Stimulated activated CD4-positive, alpha-beta T cell treated with anti-CD3 and anti-CD28 coated beads, Interleukin-2, amount 100 ng/mL, for 4 hours (primary cell): ENCODE measurements at regions not wholly inside any gene's neighbourhood (a gene's known extent, or its start where the extent isn't known, plus 50 kb on each side); places are given as distances from the start of the nearest gene placed in this dataset.
"Not testable (repeated sequence)": the region's sequence is repeated elsewhere in the genome, so short reads cannot be mapped to it uniquely, and the experiment has no call there.

Experiments
- DNase-seq: peaks from one replicate; pipeline ENCODE4 v3.0.0-alpha.2; 2020; ENCODE audit warnings: low read depth

DNA sequence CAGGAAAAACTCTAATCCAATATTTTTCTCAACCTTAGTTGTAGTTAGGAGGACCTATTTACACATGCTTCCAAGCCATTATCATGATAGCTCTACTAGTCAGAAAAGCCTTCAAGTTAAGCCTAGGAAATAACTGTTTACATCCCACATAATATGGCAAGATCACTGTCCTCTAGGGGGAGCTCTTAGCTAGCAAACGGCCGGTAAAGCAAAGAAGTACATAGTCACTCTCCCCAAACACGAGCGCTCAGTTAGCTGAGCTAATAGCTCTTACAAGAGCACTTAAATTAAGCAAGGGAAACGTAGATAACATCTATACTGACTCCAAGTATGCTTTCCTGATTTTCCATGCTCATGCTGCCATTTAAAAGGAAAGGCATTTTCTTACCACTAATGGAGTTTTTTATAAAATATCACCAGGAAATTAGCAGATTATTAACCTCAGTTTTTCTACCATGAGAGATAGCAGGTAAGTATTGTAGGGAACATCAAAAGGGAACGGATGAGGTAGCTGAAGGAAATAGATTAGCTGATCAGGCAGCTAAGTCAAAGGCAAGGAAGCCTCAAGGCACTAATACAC, 100.6 kb upstream of the PABPC3 start:
- peak; percentile 38 for DNase-seq

DNA sequence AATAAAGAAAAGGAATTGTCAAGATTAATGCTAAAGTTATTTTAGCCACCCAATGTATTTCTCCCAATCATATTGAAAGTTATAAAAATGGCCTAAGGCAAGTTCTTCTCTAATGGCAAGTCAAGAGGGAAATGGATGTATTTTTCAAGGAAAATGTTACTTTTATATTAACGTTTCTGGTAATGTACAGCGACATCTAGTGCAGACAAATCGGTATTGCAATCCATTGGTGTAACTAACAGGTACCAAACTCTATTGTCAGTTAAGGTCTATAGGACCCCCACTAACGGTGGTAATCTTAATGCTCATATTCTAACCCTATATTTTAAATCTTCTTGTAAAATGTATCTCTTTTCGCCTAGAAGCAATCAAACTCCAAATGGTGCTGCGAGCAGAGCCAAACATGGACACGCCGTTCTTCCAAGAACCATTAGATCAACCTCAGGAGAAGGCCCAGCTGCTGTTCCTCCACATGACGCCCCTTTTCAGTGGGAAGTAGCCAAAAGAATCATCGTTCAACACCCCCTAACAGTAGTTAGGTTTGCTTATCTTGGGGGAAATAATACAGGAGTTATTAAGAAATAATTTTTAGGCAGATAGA, 98.5 kb upstream of the PABPC3 start:
- no peak for DNase-seq

DNA sequence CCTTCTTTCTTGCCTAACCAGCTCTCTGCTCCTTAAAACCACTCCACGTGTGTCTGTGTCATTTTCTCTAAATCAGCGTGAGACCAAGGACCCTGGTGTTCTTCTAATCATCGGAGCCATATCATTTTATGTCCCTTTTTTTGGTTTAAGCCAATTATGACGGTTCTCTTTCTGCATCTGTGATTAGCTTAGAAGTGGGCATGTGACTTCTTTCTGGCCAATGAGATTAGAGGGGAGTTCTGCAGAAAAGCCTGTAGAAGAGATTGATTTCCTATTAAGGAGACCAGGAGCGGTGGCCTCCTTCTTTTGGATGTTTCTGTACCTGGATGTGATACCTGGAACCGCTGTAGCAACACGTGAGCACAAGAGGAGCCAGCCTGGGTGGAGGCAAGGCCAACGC, 97.5 kb upstream of the PABPC3 start:
- no peak for DNase-seq

DNA sequence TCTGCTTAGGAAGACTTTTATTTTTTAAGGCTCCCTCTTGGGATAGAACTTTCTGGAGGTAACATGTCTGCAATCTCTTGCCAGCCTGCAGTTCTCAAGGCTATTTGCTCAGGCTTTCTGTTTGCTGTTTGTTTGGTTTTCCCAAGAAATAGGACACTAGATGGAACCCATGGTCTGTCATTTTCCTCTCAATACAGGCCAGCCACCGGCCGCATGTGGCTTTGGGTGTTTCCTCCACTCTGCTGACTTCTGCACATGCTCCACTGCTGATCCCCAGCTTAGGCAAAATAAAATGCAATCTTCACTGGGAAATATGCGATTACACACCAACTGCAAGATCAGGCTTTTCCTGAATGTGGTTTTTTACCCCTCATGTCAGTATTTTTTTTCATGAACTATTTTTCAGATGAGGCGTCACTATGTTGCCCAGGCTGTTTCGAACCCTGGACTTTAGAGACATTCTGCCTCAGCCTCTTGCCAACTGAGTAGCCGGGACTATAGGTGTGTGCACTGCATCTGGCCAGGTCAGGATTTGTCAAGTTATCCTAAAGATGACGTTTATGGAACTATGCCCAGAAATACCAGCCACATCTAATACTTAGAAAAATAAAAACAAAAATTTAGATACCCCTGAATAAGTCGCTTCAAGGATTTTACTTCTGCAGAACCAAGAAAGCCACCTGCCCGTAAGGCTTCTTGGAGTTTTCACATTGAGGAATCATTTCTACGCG, 94.3 kb upstream of the PABPC3 start:
- DNase-seq, result no peak

DNA sequence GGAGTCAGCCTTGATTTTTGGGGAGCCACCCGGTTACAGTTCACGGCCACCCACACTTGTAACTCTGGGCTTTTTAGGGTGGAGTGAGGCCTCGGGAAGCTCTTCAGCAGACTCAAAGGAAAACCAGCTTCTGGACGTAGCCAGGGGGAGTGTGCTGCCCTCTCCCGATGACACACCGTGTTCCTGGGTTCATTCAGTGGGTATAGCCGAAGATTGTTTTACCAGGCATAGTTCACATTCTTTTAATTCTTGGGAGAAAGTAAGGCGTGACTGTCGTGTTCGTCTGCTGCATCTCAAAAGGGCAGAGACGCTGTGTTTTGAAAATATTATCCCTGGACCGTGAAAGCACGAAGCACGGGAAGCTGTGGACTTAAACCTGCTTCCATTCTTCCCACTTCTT, 93.6 kb upstream of the PABPC3 start:
- DNase-seq, result not testable (repeated sequence)

DNA sequence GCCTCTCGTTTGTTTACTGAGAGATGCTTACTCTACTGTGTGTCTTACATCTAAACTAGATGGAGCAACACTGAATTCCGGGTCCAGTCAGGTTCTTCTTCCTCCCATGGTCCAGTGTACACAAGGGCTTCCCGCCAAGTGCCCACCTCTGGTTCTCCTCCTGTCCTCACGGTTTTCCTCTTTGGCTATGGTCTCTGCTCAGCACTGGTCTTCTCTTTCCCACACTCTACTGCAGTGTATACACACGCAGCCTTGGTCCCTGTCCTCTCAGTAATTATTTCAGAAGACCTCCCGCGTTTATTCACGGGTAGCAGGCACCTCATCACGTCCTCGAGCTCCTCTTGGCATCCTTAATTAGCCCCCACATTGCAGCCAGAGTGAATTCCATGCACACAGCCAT, 91.4 kb upstream of the PABPC3 start:
- DNase-seq, result not testable (repeated sequence)

DNA sequence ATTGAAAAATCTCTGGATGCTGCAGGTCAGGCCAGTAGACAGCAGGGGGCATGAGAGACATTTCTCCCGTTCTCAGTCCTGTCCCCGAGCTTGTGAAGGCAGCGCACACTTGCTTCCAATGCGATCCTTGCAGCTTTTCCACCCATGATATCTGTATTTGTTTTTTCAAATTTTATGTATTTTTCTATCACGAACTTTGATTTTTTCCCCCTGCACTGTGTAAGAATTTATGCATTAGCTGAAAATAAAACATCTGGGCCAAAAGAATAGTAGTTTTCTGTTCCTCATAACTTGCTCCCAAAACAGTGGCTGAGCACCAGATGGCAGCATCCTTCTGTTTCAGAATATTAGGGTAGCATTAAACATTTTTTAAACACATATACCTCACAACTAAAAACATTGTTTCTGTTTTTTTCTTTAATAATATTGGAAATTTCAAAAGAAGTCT, 90.9 kb upstream of the PABPC3 start:
- not testable (repeated sequence) for DNase-seq

DNA sequence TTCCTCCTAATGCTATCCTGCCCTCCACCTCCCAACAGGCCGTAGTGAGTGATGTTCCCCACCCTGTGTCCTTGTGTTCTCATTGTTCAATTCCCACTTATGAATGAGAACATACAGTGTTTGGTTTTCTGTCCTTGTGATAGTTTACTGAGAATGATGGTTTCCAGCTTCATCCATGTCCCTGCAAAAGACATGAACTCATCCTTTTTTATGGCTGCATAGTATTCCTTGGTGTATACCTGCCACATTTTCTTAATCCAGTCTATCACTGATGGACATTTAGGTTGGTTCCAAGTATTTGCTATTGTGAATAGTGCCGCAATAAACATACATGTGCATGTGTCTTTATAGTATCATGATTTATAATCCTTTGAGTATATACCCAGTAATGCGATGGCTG, 88.5 kb upstream of the PABPC3 start:
- DNase-seq, result not testable (repeated sequence)

DNA sequence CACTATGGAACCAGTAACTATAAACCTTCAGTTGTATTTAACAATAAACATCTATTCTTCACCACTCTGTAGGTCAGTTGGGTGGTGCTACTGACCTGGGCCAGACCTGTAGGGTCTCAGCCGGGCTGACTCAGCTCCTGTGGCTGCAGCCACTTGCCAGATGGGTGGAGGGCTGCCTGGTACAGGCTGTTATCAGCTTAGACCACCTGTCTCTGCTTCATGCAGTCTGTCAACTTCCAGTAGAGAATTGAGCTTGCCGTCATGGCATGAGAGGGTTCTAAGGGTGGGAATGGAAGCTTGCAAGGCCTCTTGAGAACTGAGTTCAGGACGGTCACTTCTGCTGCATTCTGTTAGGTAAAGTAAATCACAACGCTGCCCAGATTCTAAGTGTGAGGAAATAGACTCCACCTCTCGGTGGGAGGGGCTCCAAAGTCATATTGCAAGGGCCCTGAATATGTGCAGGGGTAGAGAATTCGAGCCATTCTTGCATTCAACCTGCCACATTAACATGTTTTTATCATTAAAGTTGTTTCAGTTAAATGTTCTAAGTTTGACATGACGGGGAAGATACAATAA, 81.5 kb upstream of the PABPC3 start:
- DNase-seq, result not testable (repeated sequence)

DNA sequence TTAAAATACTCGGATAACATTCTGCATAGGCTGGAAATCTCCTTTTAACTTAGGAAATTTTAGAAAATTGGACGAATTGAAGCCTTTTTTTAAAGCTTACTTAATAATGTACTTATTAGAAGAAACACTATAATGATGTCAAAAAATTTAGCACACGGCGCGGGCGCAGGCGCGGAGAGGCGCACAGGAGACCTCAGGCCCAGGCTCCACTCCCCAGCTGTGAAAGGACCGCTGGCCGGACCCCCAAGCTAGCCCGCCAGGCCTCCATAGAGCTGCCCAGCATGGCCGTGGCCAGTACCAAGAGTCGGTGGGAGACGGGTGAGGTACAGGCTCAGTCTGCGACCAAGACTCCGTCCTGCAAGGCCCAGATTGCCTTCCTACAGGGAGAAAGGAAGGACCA, 78.8 kb upstream of the PABPC3 start:
- DNase-seq, result not testable (repeated sequence)

DNA sequence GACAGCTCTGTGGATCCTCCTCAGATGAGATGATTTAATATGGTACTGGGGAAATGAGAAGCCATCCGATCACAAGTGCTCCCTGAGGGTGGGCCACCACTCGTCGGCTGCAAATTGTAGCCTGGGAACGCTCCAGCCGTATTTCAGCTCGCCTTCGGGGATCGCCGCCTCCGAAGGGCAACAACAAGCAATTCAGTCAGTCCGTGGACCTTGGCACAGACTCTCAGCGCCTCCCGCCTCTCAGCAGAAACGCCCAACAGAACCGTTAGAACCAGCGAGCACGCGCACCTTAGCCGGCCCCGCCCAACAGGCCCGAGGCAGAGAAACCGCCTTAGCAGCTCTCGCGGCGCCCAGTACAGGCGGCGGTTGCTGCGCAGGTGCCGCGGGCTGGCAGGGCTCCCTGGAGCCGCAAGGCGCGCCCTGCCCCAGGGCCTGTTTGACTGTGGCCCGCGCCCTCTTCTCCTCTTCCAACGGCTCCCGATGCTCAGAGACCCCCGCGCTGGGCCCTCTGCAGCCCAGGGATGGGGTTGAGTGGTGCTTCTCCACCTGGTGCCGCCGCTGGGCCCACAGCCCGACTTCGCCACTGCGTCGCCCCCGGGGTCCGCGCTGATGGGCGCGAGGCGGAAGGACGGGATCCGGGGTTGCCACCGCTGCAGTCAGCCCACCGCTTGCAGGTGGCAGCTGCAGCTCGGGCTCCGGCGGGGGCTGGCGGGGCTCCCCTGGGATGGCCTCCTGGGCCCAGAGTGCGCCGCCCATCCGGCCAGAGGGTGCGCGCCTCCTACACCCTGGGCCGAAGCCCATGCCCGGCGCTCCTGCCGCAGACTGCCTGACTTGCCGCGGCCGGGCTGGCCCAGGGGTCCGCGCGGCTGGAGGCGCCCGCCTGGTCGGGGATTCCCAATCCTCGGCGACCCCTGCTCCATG, 77.9 kb upstream of the PABPC3 start:
- DNase-seq, result peak; percentile 15

DNA sequence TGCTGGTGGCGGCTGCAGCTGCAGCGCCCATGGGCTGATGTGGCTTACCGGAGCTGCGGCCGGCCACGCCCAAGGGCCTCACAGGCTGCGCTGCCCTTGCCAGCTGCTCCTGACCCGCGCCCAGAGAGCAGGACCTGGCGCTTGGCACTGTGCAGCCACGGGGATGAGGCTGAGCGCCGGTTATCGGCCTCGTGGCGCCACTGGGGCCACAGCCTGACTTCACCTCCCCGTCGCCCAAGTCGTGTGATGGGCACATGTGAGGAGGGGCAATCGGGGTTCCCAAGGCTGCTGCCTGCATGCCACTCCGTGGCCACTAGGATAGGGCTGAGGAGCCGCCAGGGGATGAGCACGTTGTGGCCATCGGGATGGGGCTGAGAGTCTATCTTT, 77.2 kb upstream of the PABPC3 start:
- no peak for DNase-seq

DNA sequence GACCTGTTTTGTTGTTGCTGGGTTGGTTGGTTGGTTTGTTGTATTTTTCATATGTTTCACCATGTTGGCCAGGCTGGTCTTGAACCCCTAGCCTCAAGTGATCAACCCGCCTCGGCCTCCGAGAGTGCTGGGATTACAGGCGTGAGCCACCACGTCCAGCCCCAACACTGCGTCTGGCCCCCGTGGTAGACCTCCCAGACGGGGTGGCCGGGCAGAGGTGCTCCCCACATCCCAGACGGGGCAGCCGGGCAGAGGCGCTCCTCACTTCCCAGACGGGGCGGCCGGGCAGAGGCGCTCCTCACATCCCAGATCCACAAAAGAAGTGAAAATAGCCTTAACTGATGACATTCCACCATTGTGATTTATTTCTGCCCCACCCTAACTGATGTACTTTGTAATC, 76.2 kb upstream of the PABPC3 start:
- not testable (repeated sequence) for DNase-seq

DNA sequence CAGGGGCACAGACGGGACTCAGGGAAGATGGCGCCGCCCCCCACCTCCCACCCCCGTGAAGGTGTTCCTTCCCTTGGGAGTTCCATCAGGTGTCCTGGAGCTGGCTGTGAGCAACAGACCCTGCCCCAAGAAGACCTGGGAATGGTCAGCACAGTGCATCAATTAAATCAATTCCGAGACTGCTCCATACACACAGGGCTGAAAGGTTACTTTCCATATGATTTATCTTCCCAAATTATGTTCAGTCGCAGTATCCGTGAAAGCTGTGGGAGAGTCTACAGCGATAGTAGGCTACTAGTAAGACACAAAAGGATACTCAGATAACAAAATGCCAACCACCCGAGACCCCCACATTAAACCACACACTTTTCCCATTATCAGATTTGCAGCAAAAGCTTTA, 71.8 kb upstream of the PABPC3 start:
- DNase-seq, result no peak

DNA sequence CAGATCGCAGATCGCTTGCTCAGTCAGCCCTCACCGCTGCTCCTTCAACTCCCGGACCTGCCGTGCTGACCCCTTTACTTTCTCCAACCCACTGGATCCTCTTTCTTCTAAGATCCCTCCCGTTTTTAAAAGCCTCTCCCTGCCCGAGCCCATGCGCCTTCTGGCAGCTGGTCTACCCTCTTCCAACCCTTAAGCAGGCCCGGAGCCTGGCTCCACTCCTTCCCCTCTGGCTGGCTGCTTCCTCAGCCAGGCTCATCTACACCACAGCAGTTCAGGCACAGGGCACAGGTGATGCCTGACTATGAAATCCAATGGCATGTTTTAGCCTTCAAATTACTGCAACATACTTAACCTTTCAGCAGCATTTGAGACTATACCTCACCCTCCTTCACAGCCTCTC, 63.8 kb upstream of the PABPC3 start:
- DNase-seq, result no peak

DNA sequence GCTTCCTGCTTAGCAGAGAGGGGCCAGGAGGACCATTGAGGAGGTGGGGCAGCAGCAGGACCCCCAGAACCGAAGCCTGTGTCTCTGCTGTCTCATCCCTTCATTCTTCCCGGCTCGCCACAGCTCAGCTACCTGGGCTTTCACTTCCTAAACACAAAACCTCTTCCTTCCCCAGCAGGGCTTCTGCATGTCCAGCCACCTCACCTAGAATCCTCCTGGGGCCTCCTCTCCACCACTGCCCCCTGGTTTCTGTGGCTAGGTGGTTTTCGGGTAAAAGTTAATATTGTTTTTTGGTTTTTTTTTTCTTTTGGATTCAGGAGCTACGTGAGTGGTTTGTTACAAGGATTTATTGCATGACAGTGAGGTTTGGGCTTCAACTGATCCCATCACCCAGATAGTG, 61.8 kb upstream of the PABPC3 start:
- no peak for DNase-seq

DNA sequence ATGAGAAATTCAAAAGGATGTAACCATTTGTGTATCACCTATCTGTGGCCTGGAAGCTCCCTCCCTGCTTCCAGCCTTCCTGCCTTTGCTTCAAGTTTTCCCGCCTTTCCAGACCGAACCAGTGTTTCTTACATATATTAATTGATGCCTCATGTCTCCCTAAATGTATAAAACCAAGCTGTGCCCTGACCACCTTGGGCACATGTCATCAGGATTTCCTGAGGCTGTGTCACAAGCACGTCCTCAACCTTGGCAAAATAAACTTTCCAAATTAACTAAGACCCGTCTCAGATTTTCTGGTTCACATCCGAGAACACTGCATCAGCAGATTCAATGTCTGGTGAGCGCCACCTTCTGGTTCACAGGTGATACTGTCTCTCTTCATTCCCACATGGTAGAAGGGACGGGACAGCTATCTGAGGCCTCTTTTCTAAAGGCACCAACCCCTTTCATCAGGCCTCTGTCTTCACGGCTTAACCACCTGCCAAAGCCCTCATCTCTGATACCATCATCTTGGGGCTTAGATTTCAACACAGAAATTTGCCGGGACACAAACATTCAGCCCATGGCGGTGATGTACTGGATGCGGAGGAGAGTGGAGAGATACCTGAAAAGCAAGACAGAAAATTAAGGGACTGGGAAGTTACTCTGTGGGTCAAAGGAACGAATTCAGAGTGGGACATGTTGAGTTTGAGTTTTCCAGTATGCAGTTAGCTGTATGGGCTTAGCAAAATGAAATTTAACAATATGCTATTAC, 58.7 kb upstream of the PABPC3 start:
- peak; percentile 19 for DNase-seq

DNA sequence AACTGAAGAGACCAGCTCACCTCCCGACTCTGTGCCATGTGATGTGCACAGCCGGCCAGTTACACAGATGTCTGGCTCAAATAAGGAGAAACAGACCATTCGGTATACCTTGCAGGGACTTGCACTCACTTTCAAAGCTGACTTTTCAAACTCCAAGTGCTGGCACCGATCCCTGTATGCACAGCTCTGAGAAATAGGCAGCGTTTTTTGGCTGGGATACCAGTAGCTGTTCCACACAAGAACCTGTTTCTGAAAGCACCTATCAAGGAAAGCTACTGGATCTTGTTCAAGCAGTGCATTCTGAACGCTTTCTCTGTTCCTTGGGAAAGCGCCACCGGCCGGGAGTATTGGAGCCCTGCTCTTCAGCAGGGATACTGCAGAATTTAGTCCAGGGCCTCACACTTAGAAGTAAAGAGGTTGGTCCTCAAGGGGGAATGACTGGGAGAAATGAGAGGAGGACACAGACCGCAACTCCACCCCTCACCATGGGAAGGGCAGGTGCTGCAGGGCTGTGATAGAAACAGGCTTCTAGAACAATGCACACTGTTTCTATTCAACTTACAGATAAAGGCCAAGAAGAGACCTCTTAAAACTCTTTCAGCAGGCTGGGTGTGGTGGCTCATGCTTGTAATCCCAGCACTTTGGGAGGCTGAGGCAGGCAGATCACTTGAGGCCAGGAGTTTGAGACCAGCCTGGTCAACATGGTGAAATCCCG, 53.6 kb upstream of the PABPC3 start:
- DNase-seq, result no peak

DNA sequence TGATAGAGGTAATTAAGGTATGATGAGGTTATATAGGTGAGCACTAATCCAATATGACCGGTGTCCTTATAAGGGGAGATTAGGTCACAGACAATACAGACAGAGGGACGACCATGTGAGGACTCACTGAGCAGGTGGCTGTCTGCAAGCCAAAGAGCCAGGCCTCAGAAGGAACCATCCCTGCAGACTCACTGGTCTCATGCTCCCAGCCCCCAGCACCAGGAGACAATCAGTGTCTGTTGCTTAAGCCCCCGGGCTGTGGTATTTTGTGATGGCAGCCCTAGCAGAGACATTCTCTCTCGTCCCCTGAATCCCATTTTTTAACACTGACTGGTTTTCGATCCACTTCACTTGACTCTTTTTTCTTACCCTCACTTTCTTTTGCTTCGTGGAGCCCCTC, 51.9 kb upstream of the PABPC3 start:
- no peak for DNase-seq
